Peyer's patch (tissue), 4 donors: ENCODE measurements at regions not wholly inside any gene's neighbourhood (a gene's known extent, or its start where the extent isn't known, plus 50 kb on each side); places are given as distances from the start of the nearest gene placed in this dataset.

Experiments
- DNase-seq, 3 donors: peaks; one replicate each; pipeline ENCODE4 v3.0.0-alpha.2; 2017 to 2019
- H3K27ac ChIP-seq, 4 donors: fragments of 200-600 bp; sonication (generic); one replicate each; pipeline ENCODE4 v1.5.1; 2016 to 2019
- H3K27me3 ChIP-seq, 2 donors: fragments of 200-600 bp; sonication (generic); one replicate each; pipeline ENCODE4 v1.5.1; 2019
- H3K36me3 ChIP-seq, 3 donors: fragments of 200-600 bp; sonication (generic); one replicate each; pipeline ENCODE4 v1.5.1; 2016 to 2019
- H3K4me1 ChIP-seq, 4 donors: fragments of 200-600 bp; sonication (generic); one replicate each; pipeline ENCODE4 v1.5.1; 2016 to 2019
- H3K4me3 ChIP-seq, 4 donors: fragments of 200-600 bp; sonication (generic); 1 replicate in 3 of 4; 2 replicates in 1 of 4; pipeline ENCODE4 v1.5.1; 2016 to 2019; ENCODE audit warnings: mild to moderate bottlenecking in 1 of 4
- H3K9me3 ChIP-seq, 4 donors: fragments of 200-600 bp; sonication (generic); one replicate each; pipeline ENCODE4 v1.5.1; 2016 to 2019; ENCODE audit warnings: mild to moderate bottlenecking in 1 of 4
- POLR2A ChIP-seq, 2 donors: fragments of 450-650 bp; IDR thresholded peaks; one replicate each; pipeline ENCODE4 v1.5.1; 2017; ENCODE audit warnings: antibody characterized with exemption in 2 of 2, mild to moderate bottlenecking in 2 of 2, moderate library complexity in 2 of 2
- TF ChIP-seq, protein P1 (sequence below), 6 experiments: fragments of 450-650 bp in 4 of 6; fragments of 200-600 bp in 2 of 6; sonication (generic) in 1 of 6; IDR thresholded peaks; one replicate each; pipeline ENCODE4 v1.5.1; 2017 to 2019; ENCODE audit warnings: antibody characterized with exemption in 6 of 6, mild to moderate bottlenecking in 3 of 6, moderate library complexity in 1 of 6

DNA sequence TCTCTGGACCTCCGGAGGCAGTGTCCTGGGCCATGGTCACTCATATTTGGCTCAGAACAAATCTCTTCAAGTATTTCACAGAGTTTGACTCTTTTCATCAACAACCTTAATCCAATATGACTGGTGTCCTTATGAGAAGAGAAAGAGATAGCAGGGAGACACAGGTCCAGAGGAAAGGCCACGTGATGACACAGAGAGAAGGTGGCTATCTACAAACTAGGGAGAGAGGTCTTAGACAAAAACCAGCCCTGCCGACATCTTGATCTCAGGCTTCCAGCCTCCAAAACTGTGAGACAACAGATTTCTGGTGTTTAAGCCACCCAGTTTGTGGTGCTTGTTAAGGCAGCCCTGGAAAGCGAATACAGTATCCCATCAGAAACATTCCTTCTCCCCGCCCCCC is 237.1 kb upstream of the PROK2 start:
- Histone ChIP-seq H3K4me3 (no peak overlapping the region), H3K27me3 (no peaks in the 10 kb centered on the region), H3K36me3 (no peaks in the 10 kb centered on the region), H3K27ac (no peak overlapping the region), H3K9me3 (no peaks in the 10 kb centered on the region), H3K4me1 (no peaks in the 10 kb centered on the region)
- DNase-seq = no peak
- TF ChIP-seq, protein P1, sequence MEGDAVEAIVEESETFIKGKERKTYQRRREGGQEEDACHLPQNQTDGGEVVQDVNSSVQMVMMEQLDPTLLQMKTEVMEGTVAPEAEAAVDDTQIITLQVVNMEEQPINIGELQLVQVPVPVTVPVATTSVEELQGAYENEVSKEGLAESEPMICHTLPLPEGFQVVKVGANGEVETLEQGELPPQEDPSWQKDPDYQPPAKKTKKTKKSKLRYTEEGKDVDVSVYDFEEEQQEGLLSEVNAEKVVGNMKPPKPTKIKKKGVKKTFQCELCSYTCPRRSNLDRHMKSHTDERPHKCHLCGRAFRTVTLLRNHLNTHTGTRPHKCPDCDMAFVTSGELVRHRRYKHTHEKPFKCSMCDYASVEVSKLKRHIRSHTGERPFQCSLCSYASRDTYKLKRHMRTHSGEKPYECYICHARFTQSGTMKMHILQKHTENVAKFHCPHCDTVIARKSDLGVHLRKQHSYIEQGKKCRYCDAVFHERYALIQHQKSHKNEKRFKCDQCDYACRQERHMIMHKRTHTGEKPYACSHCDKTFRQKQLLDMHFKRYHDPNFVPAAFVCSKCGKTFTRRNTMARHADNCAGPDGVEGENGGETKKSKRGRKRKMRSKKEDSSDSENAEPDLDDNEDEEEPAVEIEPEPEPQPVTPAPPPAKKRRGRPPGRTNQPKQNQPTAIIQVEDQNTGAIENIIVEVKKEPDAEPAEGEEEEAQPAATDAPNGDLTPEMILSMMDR (IDR thresholded peaks at IDR 0.05) = no peak
- TF ChIP-seq POLR2A (IDR thresholded peaks at IDR 0.05) = no peak

DNA sequence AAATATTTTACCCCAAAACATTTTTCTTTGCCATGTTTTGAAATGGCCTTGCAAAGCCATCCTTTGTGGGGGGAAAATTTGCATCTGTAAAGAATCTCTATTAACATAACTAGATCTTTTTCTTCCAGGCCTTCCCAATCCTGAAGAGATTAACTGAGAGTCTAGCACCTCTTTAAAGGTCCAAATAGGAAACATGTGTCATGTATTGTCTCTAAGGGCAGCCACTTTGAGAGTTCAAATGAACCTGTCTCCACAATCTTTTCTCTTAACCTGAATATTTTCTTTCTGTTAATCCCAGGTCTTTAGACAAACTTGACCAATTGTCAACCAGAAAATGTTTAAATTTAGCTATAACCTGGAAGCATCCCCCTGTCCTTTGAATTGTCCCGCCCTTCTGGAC is 236.6 kb upstream of the PROK2 start:
- no peak overlapping the region for H3K4me3 ChIP-seq
- DNase-seq = no peak
- no peaks in the 10 kb centered on the region for H3K9me3 ChIP-seq
- H3K27ac ChIP-seq = no peak overlapping the region
- H3K4me1 ChIP-seq = no peaks in the 10 kb centered on the region
- no peaks in the 10 kb centered on the region for H3K36me3 ChIP-seq
- TF ChIP-seq POLR2A (IDR thresholded peaks at IDR 0.05) = no peak
- TF ChIP-seq, protein P1 (IDR thresholded peaks at IDR 0.05) = no peak
- H3K27me3 ChIP-seq = no peaks in the 10 kb centered on the region

DNA sequence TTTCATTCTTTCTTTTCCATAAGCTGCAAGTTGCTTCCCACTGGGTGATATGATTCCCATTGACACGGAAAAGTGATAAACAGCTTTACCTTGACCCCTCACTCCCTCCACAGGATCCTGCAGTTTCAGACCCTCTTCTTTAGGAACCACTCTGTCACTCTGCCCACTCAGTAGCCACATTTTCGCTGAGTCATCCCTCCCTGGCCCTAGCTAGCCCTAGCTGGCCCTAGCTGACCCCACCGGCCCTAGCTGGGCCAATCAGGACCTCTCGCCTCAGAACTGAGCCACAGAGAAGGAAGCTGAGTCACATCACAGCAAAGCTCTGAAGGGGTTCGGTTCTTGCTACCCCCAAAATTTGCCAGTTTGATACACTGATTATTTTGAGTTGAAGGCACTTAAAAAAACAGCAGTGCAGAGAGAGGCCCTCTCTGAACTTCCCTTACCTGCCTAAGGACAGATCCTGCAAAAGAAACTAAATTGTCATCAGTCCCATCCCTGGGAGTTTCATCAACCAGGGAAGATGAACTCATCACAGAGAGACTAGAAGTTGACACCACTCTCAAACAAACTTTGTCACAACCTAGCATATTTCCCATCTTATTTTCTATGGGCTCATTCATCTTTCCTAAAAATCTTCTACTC is 233.5 kb upstream of the PROK2 start:
- no peak overlapping the region for H3K27ac ChIP-seq
- no peak for TF ChIP-seq POLR2A (IDR thresholded peaks at IDR 0.05)
- TF ChIP-seq, protein P1 (IDR thresholded peaks at IDR 0.05) = no peak
- H3K4me3 ChIP-seq = no peak overlapping the region
- no peaks in the 10 kb centered on the region for H3K4me1 ChIP-seq
- H3K27me3 ChIP-seq = no peaks in the 10 kb centered on the region
- H3K9me3 ChIP-seq = no peaks in the 10 kb centered on the region
- H3K36me3 ChIP-seq = no peaks in the 10 kb centered on the region
- DNase-seq = no peak

GRCh38 chr3:72017935-72018334 is 233.0 kb upstream of the PROK2 start:
- H3K9me3 ChIP-seq = no peaks in the 10 kb centered on the region
- H3K4me1 ChIP-seq = no peaks in the 10 kb centered on the region
- H3K36me3 ChIP-seq = no peaks in the 10 kb centered on the region
- no peak overlapping the region for H3K27ac ChIP-seq
- DNase-seq = no peak
- H3K4me3 ChIP-seq = no peak overlapping the region
- TF ChIP-seq POLR2A (IDR thresholded peaks at IDR 0.05) = no peak
- TF ChIP-seq, protein P1 (IDR thresholded peaks at IDR 0.05) = no peak
- H3K27me3 ChIP-seq = no peaks in the 10 kb centered on the region

- Histone ChIP-seq H3K36me3 (no peaks in the 10 kb centered on the region), H3K4me1 (no peaks in the 10 kb centered on the region), H3K27me3 (no peaks in the 10 kb centered on the region), H3K9me3 (no peaks in the 10 kb centered on the region), H3K4me3 (no peak overlapping the region), H3K27ac (no peak overlapping the region)
- TF ChIP-seq POLR2A (IDR thresholded peaks at IDR 0.05) = no peak
- TF ChIP-seq, protein P1 (IDR thresholded peaks at IDR 0.05) = no peak
- DNase-seq = no peak
Measured at GRCh38 chr3:72017311-72017710, 232.4 kb upstream of the PROK2 start.

DNA sequence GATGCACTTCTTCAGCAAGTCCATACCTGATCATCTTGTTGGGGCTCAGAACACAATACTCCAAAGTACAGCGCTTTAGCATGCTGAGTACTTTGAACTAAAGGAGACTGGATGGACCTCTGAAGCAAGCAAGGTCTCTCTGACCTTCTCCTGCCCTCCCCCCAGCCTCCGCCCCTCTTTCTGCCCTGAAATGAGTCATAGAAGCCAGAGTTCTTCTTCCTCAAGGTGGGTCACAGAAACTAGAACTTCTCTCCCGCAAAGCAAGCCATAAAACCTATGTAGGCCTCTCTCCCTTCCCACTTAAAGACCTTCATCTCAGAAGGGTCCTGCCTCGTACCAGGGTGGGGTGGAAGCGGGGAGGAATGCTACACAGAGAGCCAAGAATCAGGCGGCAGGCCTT is 230.5 kb upstream of the PROK2 start:
- Histone ChIP-seq H3K9me3 (no peaks in the 10 kb centered on the region), H3K4me3 (no peak overlapping the region), H3K36me3 (no peaks in the 10 kb centered on the region), H3K4me1 (no peaks in the 10 kb centered on the region), H3K27me3 (no peaks in the 10 kb centered on the region), H3K27ac (no peak overlapping the region)
- no peak for DNase-seq
- TF ChIP-seq, protein P1 (IDR thresholded peaks at IDR 0.05) = no peak
- no peak for TF ChIP-seq POLR2A (IDR thresholded peaks at IDR 0.05)
